ENCODE measurements at regions not wholly inside any gene's neighbourhood (a gene's known extent, or its start where the extent isn't known, plus 50 kb on each side); places are given as distances from the start of the nearest gene placed in this dataset.

- DNase-seq = no peak
Measured at GRCh38 chr3:137205394-137206045, 247.7 kb downstream of the IL20RB start.

- DNase-seq = no peak
Measured at GRCh38 chr3:137207616-137208015, 249.8 kb downstream of the IL20RB start.

- no peak for DNase-seq
Measured at GRCh38 chr3:137217733-137218132, 259.9 kb downstream of the IL20RB start.

GRCh38 chr3:137219801-137220445 is 262.1 kb downstream of the IL20RB start:
- no peak for DNase-seq

GRCh38 chr3:137222736-137223225 is 265.0 kb downstream of the IL20RB start:
- no peak for DNase-seq

- no peak for DNase-seq
Measured at GRCh38 chr3:137224464-137224863, 266.7 kb downstream of the IL20RB start.

- DNase-seq = no peak
Measured at GRCh38 chr3:137242836-137243400, 285.1 kb downstream of the IL20RB start.

GRCh38 chr3:137246491-137246890 is 288.7 kb downstream of the IL20RB start:
- DNase-seq = no peak

GRCh38 chr3:137249311-137249940 is 291.6 kb downstream of the IL20RB start:
- DNase-seq = no peak

GRCh38 chr3:137259089-137259488 is 301.3 kb downstream of the IL20RB start:
- no peak for DNase-seq

- DNase-seq = no peak
Measured at GRCh38 chr3:137259701-137260100, 301.9 kb downstream of the IL20RB start.

GRCh38 chr3:137264071-137264820 is 306.5 kb downstream of the IL20RB start:
- DNase-seq = no peak

GRCh38 chr3:137264843-137265330 is 307.1 kb downstream of the IL20RB start:
- no peak for DNase-seq

- DNase-seq = no peak
Measured at GRCh38 chr3:137282871-137283270, 325.1 kb downstream of the IL20RB start.

- no peak for DNase-seq
Measured at GRCh38 chr3:137285924-137286323, 328.1 kb downstream of the IL20RB start.

- no peak for DNase-seq
Measured at GRCh38 chr3:137293086-137293485, 335.3 kb downstream of the IL20RB start.

GRCh38 chr3:137294139-137294538 is 336.4 kb downstream of the IL20RB start:
- no peak for DNase-seq

- DNase-seq = no peak
Measured at GRCh38 chr3:137294839-137295238, 337.1 kb downstream of the IL20RB start.

GRCh38 chr3:137295336-137295735 is 337.6 kb downstream of the IL20RB start:
- no peak for DNase-seq

- DNase-seq = no peak
Measured at GRCh38 chr3:137296116-137296515, 338.3 kb downstream of the IL20RB start.

- no peak for DNase-seq
Measured at GRCh38 chr3:137297770-137298169, 340.0 kb downstream of the IL20RB start.

- DNase-seq = no peak
Measured at GRCh38 chr3:137300703-137301102, 342.9 kb downstream of the IL20RB start.

Measured in suppressor macrophage treated with lipopolysaccharide for 4 hours (primary cell).